ENCODE measurements at regions not wholly inside any gene's neighbourhood (a gene's known extent, or its start where the extent isn't known, plus 50 kb on each side); places are given as distances from the start of the nearest gene placed in this dataset.

- H3K79me2 ChIP-seq (ENCODE audit: insufficient read depth, low read length), result no peaks in the 10 kb centered on the region
- TF ChIP-seq EZH2phosphoT487 (IDR thresholded peaks at IDR 0.05; ENCODE audit: borderline replicate concordance), result no peak
- TF ChIP-seq CTCF (conservative IDR thresholded peaks at IDR 0.05; ENCODE audit: low read length), result no peak
- no peaks in the 10 kb centered on the region for H3K4me1 ChIP-seq (ENCODE audit: insufficient read depth, low read length, poor library complexity, severe bottlenecking)
- H2AFZ ChIP-seq (ENCODE audit: low read length), result no peak overlapping the region
- H3K9me3 ChIP-seq (ENCODE audit: insufficient read depth, low read depth, low read length), result no peaks in the 10 kb centered on the region
- no peaks in the 10 kb centered on the region for H4K20me1 ChIP-seq (ENCODE audit: insufficient read depth, low read length, poor library complexity, severe bottlenecking)
- no peaks in the 10 kb centered on the region for H3K36me3 ChIP-seq (ENCODE audit: insufficient read depth, low read length)
- no peaks in the 10 kb centered on the region for H3K27me3 ChIP-seq (ENCODE audit: insufficient read depth, low read length, poor library complexity, severe bottlenecking)
- no peak overlapping the region for H3K4me3 ChIP-seq (ENCODE audit: low read length, poor library complexity, severe bottlenecking)
- H3K9me2 ChIP-seq (replicated peaks; ENCODE audit: low read depth, low read length), result no peaks in the 10 kb centered on the region
- no peak overlapping the region for H3K4me2 ChIP-seq (ENCODE audit: low read depth, low read length, poor library complexity, severe bottlenecking)
- H3K9ac ChIP-seq (ENCODE audit: low read depth, low read length, poor library complexity, severe bottlenecking), result no peak overlapping the region
- no peaks in the 10 kb centered on the region for H3F3A ChIP-seq (ENCODE audit: low read depth)
Observed at GRCh38 chr12:19008102-19008501, 121.4 kb upstream of the PLEKHA5 start.

GRCh38 chr12:19010087-19010486 lies 119.4 kb upstream of the PLEKHA5 start:
- Histone ChIP-seq H3K9me3 (ENCODE audit: insufficient read depth, low read depth, low read length) (no peaks in the 10 kb centered on the region), H2AFZ (ENCODE audit: low read length) (no peak overlapping the region), H3K4me1 (ENCODE audit: insufficient read depth, low read length, poor library complexity, severe bottlenecking) (no peaks in the 10 kb centered on the region), H3K79me2 (ENCODE audit: insufficient read depth, low read length) (no peaks in the 10 kb centered on the region), H3K9me2 (replicated peaks; ENCODE audit: low read depth, low read length) (no peaks in the 10 kb centered on the region), H4K20me1 (ENCODE audit: insufficient read depth, low read length, poor library complexity, severe bottlenecking) (no peaks in the 10 kb centered on the region), H3K4me3 (ENCODE audit: low read length, poor library complexity, severe bottlenecking) (no peak overlapping the region), H3K27me3 (ENCODE audit: insufficient read depth, low read length, poor library complexity, severe bottlenecking) (no peaks in the 10 kb centered on the region), H3K4me2 (ENCODE audit: low read depth, low read length, poor library complexity, severe bottlenecking) (no peak overlapping the region), H3K36me3 (ENCODE audit: insufficient read depth, low read length) (no peaks in the 10 kb centered on the region), H3K9ac (ENCODE audit: low read depth, low read length, poor library complexity, severe bottlenecking) (no peak overlapping the region), H3F3A (ENCODE audit: low read depth) (no peaks in the 10 kb centered on the region)
- TF ChIP-seq CTCF (conservative IDR thresholded peaks at IDR 0.05; ENCODE audit: low read length) (no peak), EZH2phosphoT487 (IDR thresholded peaks at IDR 0.05; ENCODE audit: borderline replicate concordance) (no peak)

- Histone ChIP-seq H4K20me1 (ENCODE audit: insufficient read depth, low read length, poor library complexity, severe bottlenecking) (no peaks in the 10 kb centered on the region), H2AFZ (ENCODE audit: low read length) (no peak overlapping the region), H3K79me2 (ENCODE audit: insufficient read depth, low read length) (no peaks in the 10 kb centered on the region), H3K36me3 (ENCODE audit: insufficient read depth, low read length) (no peaks in the 10 kb centered on the region), H3K9me3 (ENCODE audit: insufficient read depth, low read depth, low read length) (no peaks in the 10 kb centered on the region), H3K4me1 (ENCODE audit: insufficient read depth, low read length, poor library complexity, severe bottlenecking) (no peaks in the 10 kb centered on the region), H3K4me3 (ENCODE audit: low read length, poor library complexity, severe bottlenecking) (no peak overlapping the region), H3K27me3 (ENCODE audit: insufficient read depth, low read length, poor library complexity, severe bottlenecking) (no peaks in the 10 kb centered on the region), H3K9me2 (replicated peaks; ENCODE audit: low read depth, low read length) (no peaks in the 10 kb centered on the region), H3K4me2 (ENCODE audit: low read depth, low read length, poor library complexity, severe bottlenecking) (no peak overlapping the region), H3F3A (ENCODE audit: low read depth) (no peaks in the 10 kb centered on the region), H3K9ac (ENCODE audit: low read depth, low read length, poor library complexity, severe bottlenecking) (no peak overlapping the region)
- TF ChIP-seq CTCF (conservative IDR thresholded peaks at IDR 0.05; ENCODE audit: low read length) (no peak), EZH2phosphoT487 (IDR thresholded peaks at IDR 0.05; ENCODE audit: borderline replicate concordance) (no peak)
Observed at GRCh38 chr12:19010726-19011125, 118.8 kb upstream of the PLEKHA5 start.

Data from Loucy (cell line).